ENCODE measurements at regions not wholly inside any gene's neighbourhood (a gene's known extent, or its start where the extent isn't known, plus 50 kb on each side); places are given as distances from the start of the nearest gene placed in this dataset.

- DNase-seq: no peak
Observed at GRCh38 chr1:61627365-61627764, 97.6 kb downstream of the TM2D1 start.

GRCh38 chr1:61626816-61627215 lies 98.1 kb downstream of the TM2D1 start:
- DNase-seq: no peak

- DNase-seq: no peak
Observed at GRCh38 chr1:61623852-61624251, 101.1 kb downstream of the TM2D1 start.

- DNase-seq: no peak
Observed at GRCh38 chr1:61620536-61620935, 104.4 kb downstream of the TM2D1 start.

DNA sequence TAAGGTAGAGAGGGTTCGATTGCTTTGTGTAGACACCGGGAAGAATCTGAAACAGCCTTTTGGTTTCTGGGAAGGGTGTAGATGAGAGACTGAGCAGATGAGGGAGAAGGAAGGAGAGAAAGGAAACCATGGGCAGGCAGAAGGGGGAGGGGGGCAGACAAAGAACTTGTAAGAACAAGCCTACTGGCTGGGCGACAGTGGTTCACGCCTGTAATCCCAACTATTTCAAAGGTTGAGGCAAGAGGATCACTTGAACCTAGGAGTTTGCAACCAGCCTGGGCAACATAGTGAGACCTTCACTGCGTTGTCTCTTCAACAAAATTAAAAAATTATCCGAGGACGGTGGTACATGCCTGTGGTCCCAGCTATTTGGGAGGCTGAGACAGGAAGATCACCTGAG lies 106.2 kb downstream of the TM2D1 start:
- no peak for DNase-seq

GRCh38 chr1:61618193-61618592 lies 106.7 kb downstream of the TM2D1 start:
- no peak for DNase-seq

DNA sequence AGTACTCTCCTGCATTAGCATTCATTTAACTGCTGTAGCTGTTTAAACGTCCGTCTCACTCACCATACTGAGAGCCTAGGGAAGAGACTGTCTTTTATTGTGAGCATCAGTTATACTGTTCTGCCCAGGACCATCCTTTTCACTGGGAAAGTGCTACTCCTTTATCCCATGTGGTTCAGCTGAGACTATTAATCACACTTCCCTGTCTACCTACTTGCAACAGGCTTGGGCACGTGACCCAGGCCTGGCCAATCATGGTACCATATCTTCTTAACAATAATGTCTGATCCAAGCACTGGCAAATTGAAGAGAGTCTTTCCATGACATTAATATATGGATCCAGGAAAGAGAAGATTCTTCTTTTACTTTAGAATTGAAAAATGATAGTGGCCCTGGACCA lies 108.1 kb downstream of the TM2D1 start:
- no peak for DNase-seq

GRCh38 chr1:61612602-61613001 lies 112.3 kb downstream of the TM2D1 start:
- DNase-seq: no peak

DNA sequence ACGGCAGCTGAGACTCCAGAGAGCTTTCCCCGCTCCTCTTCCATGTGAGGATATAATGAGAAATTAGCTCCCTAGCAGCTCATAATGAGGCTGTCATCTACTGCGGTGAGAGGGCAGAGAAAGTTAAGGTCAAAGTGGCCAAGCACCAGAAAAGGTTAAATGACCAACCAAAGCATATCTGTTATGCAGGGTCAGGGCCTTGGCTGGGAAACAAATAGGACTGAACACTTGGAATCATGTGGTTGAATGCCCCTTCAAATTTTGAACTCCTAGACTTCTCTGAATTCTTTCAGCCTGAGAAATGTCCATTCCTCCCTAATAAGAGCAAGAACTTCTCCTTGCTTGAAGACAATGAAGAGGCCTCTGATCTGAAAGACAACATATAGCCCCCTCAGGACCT lies 115.9 kb downstream of the TM2D1 start:
- DNase-seq: no peak

DNA sequence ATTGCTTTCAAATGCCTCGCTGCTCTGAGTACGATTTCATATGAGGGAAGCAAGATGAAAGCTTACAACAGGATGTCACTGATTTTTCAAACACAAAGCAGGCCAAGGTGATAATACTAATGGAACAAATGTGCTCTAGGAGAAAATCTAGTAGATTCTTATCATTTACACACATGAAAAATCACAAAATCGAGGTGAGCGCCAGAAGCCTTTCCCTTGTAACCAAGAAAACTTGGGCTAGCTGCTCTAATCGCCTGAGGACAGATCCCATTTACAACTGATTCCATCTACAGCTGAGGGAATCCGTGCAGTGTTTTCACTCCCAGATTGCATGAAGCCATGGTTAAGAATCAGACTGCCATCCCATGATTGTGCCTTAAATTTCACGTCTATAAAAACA lies 117.5 kb downstream of the TM2D1 start:
- DNase-seq: no peak

DNA sequence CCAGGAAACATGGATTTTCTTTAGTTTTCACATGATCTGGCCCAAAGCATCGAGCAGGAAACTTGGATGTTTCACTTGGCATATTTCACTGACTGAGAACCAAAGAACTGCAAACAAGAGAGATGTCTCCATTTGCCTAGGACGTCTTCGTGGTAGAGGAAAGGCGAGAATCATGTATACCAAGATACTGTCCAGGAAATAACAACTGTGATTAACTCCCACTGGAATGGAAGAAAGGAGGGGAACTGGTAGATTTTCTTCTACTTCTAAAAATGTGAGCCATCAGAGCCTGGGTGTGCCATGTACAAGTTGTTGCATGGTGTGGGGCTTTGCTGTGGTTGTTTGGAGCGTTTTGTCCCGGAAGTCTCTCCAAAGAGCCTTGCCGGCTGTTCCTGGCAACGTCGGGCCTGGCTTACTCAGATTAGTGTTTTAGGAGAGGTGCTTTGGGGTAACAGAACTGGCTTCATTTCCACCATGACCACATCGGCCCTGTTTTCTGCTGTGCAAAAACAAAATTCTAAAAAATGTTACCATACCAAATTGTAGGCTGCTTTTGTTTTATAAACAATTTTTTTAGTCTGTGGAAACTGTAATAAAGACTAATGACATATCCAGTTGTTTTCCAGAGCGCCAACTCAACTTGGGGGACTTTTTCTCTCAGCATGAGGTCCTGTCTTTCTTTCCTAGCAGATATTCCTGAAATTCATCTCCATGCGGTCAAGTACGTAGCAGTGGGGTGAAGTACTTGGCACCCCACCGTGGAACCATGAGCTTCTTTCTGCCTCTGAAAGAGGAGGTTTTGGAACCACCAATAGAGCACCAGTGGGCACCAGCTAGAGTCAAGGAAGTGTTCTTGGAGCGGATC lies 118.3 kb downstream of the TM2D1 start:
- DNase-seq: no peak

DNA sequence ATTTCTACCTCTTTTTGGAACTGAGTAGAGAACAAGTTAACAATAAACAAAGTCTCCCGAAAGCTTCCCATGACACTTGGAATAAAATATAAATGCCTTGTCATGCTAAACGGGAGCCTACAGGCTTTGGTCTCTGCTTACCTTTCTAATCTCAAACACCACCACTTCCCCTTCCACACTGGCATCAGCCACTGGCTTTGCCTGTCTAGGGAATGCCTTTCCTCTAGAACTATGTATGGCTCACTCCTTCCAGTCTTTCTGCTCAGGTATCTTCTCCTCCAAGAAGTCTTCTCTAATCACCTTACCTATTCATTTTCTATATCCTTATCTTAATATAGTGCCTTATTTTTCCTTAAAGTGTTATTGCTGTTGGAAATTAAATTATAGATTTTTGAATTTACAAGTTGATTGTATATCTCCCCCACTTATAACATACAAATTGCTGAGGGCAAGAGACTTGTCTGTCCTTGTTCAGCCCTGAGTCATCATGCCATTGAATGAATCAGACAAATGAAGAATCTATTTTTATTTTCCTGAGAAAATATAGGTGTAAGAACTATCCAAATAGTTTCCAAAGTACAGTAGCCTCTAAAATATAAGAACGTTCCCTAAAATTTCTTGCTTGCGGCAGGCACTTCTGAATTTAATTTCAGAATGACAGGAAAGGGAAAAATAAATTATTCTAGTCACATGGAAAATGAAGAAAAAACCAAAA lies 119.2 kb downstream of the TM2D1 start:
- no peak for DNase-seq

DNA sequence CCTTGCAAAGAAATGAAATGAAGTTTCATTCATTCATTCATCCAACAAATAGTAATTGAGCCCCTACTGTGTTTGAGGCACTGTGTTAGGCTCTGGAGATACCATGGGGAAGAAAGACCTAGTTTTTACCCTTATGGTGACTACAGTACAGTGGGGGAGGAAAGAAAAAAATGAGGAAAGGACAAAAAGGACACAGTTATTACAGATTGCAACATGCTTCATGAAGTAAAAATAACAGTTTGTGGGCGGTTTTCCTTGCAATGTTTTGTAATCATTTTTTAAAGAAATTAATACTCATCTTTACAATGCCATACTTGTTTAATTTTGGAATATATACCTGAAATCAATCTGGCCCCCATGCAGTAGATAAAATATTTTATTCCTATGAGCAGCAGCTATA lies 120.3 kb downstream of the TM2D1 start:
- no peak for DNase-seq

DNA sequence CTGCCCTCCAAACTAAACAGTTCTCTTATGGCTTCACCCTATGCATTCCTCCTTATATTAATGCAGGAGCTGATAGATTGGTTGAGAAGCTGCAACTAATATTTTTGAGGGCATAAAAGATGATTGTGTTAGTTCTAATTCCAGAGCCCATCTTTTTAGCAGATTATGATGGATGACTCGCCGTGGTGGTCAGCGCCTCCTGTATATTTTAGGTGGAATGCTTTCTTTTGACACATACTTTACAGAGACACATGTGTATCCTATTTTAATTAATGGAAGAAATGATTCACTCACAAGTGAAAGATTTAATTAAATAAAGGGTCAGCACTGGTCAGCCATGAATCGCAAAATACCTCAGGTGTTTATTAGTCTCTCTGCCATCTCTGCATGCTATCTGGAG lies 120.7 kb downstream of the TM2D1 start:
- DNase-seq: no peak

- DNase-seq: no peak
Observed at GRCh38 chr1:61602663-61603062, 122.3 kb downstream of the TM2D1 start.

DNA sequence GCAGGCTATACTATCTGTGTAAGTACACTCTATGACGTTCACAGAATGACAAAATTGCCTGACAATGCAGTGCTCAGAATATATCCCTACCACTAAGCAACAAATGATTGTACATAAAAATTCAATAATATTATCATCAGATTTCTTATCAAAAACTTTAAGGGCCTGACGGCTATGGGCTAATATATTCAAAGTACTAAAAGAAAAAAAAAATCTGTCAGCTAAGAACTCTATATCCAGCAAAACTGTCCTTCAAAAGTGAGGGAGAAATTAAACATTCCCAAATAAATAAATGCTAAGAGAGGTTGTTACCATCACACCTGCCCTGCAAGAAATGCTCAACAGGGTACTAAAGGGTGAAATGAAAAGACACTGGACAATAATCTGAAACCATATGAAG lies 127.3 kb downstream of the TM2D1 start:
- DNase-seq: no peak

DNA sequence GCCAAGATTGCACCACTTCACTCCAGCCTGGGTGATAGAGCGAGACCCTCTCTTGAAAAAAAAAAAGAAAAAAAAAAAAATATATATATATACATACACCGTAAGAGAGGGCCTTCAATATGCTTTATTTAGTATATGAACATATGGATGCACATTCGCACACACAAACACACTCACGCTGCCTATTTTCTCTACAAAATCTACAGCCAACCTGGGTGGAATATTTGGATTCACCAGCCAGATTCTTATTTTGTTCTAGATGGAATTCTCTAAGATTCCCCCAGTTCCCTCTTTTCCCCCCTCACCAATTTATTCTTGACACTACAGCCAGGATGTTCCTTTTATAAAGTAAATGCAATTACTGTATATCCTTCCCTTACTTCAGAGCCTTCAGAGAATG lies 131.6 kb downstream of the TM2D1 start:
- DNase-seq: no peak

DNA sequence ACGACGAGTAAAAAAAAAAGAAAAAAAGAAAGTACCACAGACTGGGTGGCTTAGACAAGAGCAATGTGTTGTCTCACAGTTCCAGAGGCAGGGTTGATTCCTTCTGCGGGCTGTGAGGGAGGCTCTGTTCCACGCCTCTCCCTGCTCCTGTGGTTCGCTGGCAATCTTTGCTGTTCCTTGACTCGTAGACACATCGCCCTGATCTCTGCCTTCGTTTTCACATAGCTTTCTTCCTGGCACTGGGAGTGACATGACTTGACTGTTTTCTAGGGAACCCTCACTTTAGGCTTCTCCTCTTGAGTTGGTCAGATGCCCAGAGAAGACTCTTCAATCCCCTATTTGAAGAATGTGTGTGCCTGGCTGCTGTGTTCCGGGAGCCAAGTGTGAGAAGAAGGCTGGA lies 133.6 kb downstream of the TM2D1 start:
- no peak for DNase-seq

- DNase-seq: peak; percentile 77 to 78
Observed at GRCh38 chr1:61588736-61589672, 135.9 kb downstream of the TM2D1 start.

GRCh38 chr1:61585714-61586113 lies 139.2 kb downstream of the TM2D1 start:
- no peak for DNase-seq

DNA sequence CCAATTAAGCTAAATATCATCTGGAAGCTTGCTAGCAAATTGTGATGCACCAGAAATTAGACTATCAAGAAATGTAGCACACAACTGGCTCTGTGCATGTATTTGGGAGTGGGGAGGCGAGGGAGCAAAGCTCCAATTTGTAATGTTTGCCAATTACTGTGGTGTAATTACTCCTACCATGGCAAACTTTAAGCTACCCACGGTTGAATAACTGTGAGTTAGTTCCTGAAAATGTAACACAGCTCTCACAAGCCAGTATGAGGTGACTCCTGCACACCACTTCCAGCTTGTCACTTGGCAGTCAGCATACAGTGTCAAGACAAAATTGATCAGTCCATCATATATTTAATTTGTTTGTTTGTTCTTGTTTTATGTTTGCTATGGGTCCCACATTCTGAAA lies 141.2 kb downstream of the TM2D1 start:
- no peak for DNase-seq

- no peak for DNase-seq
Observed at GRCh38 chr1:61581251-61581650, 143.7 kb downstream of the TM2D1 start.

- DNase-seq: no peak
Observed at GRCh38 chr1:61580417-61580816, 144.5 kb downstream of the TM2D1 start.
